NT2/D1 (cell line): ENCODE measurements at regions not wholly inside any gene's neighbourhood (a gene's known extent, or its start where the extent isn't known, plus 50 kb on each side); places are given as distances from the start of the nearest gene placed in this dataset.

Experiments used
- SUZ12 ChIP-seq: IDR thresholded peaks from 2 replicates; pipeline ENCODE4 v1.6.1; 2011; ENCODE audit not compliant: insufficient read length, insufficient read depth; ENCODE audit errors: extremely low read depth
- ZNF274 ChIP-seq: IDR thresholded peaks from 2 replicates; pipeline ENCODE4 v1.6.1; 2011; ENCODE audit warnings: mild to moderate bottlenecking, low read depth, low read length

DNA sequence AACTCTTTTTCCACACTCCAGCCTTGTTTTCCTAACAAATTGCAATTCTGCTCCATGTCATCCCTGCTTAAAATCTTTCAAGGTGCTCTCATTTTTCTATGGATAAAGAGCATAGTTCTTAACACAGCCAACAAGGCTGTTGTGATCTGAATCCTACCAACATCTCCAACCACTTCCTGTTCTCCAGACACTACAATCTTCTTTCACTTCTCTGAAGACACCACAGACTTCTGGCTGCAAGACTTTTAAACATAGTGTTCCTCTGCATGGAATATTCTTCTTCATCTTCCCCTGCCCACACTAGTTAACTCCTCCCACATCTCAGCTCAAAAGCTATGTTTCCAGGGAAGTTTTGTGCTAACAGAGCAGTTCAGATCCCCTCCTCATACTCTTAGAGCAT lies 404.8 kb downstream of the MAN2A1 start:
- TF ChIP-seq SUZ12 = no peak
- TF ChIP-seq ZNF274 = no peak
